Spinal cord (tissue), 9 donors: ENCODE measurements at regions not wholly inside any gene's neighbourhood (a gene's known extent, or its start where the extent isn't known, plus 50 kb on each side); places are given as distances from the start of the nearest gene placed in this dataset.

ENCODE experiments used
- DNase-seq, 6 donors: peaks; one replicate each; pipeline versions ENCODE4 v3.0.0 to v3.0.0-alpha.2; 2013 to 2015; ENCODE audit warnings: low spot score in 6 of 6, low read depth in 4 of 6
- H3K27ac ChIP-seq: one replicate; pipeline ENCODE4 v1.5.1; 2013; ENCODE audit warnings: low read depth, low read length, control low read depth
- H3K27me3 ChIP-seq: one replicate; pipeline ENCODE4 v1.6.1; 2013; ENCODE audit warnings: low read length; ENCODE audit not compliant: control insufficient read depth, insufficient read depth
- H3K36me3 ChIP-seq: one replicate; pipeline ENCODE4 v1.6.1; 2013; ENCODE audit warnings: low read length; ENCODE audit not compliant: control insufficient read depth, insufficient read depth
- H3K4me1 ChIP-seq: one replicate; pipeline ENCODE4 v1.6.1; 2013; ENCODE audit warnings: low read length; ENCODE audit not compliant: control insufficient read depth, insufficient read depth
- H3K4me3 ChIP-seq: one replicate; pipeline ENCODE4 v1.5.1; 2013; ENCODE audit warnings: low read depth, low read length, control low read depth
- H3K9me3 ChIP-seq: one replicate; pipeline ENCODE4 v1.6.1; 2013; ENCODE audit warnings: low read length; ENCODE audit not compliant: control insufficient read depth, insufficient read depth
- WGBS: methylation state at CpG from one replicate; pipeline ENCODE4 v1.1.5; 2013; ENCODE audit warnings: missing lambda C conversion rate; ENCODE audit not compliant: insufficient coverage; 5-methylcytosine and 5-hydroxymethylcytosine counted together
- donor health status: healthy.

DNA sequence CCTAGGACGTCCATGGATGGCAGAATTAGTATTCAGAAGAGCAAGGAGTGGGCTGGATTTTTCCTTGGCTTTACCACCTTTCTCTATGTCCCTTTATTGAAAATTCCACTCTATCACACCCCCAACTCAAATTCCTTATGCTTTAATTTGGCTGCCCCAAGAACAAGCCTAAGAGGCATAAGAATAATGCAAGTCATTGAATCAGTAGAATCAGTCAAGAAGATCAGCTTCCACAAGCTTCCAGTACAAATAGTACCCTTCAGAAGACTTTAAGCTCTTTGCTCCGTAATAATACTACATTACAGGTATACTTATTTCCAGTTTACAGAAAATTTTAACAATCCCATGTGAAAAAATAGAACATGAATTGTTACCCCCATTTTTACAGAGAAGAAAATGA lies 51.0 kb upstream of the SNAP25 start:
- H3K27me3 ChIP-seq = no peaks in the 10 kb centered on the region
- H3K4me3 ChIP-seq = no peak overlapping the region
- H3K27ac ChIP-seq = no peak overlapping the region
- DNase-seq = no peak
- WGBS = no CpG with 5 or more reads among the region's 2 CpGs
- H3K36me3 ChIP-seq = no peaks in the 10 kb centered on the region
- peaks cover 9% of the 10 kb centered on the region for H3K4me1 ChIP-seq
- H3K9me3 ChIP-seq = no peaks in the 10 kb centered on the region
